ENCODE measurements at regions not wholly inside any gene's neighbourhood (a gene's known extent, or its start where the extent isn't known, plus 50 kb on each side); places are given as distances from the start of the nearest gene placed in this dataset.
A peak's percentile ranks its signal among the peaks of the same experiment; 100 is the strongest.

GRCh38 chr3:188940573-188940932 lies 231.2 kb upstream of the TPRG1 start:
- DNase-seq = no peak

- DNase-seq = no peak
These were observed 230.7 kb upstream of the TPRG1 start for GRCh38 chr3:188941103-188941502.

GRCh38 chr3:188942191-188942590 lies 229.6 kb upstream of the TPRG1 start:
- DNase-seq = no peak

- no peak for DNase-seq
These were observed 228.2 kb upstream of the TPRG1 start for GRCh38 chr3:188943591-188943990.

GRCh38 chr3:188944108-188944507 lies 227.7 kb upstream of the TPRG1 start:
- DNase-seq = no peak

- DNase-seq = no peak
These were observed 225.2 kb upstream of the TPRG1 start for GRCh38 chr3:188946351-188947240.

GRCh38 chr3:188947401-188948280 lies 224.1 kb upstream of the TPRG1 start:
- peak; percentile 85 for DNase-seq

- no peak for DNase-seq
These were observed 223.3 kb upstream of the TPRG1 start for GRCh38 chr3:188948281-188948996.

- no peak for DNase-seq
These were observed 222.8 kb upstream of the TPRG1 start for GRCh38 chr3:188948997-188949389.

- no peak for DNase-seq
These were observed 222.3 kb upstream of the TPRG1 start for GRCh38 chr3:188949456-188949855.

GRCh38 chr3:188949996-188950395 lies 221.8 kb upstream of the TPRG1 start:
- DNase-seq = no peak

GRCh38 chr3:188950832-188951489 lies 220.8 kb upstream of the TPRG1 start:
- no peak for DNase-seq

GRCh38 chr3:188951734-188952133 lies 220.0 kb upstream of the TPRG1 start:
- no peak for DNase-seq

- DNase-seq = peak; percentile 48
These were observed 217.1 kb upstream of the TPRG1 start for GRCh38 chr3:188954590-188955208.

GRCh38 chr3:188955919-188956318 lies 215.9 kb upstream of the TPRG1 start:
- DNase-seq = no peak

GRCh38 chr3:188956839-188957489 lies 214.8 kb upstream of the TPRG1 start:
- DNase-seq = no peak

GRCh38 chr3:188959013-188959412 lies 212.8 kb upstream of the TPRG1 start:
- no peak for DNase-seq

GRCh38 chr3:188962253-188963247 lies 209.2 kb upstream of the TPRG1 start:
- no peak for DNase-seq

GRCh38 chr3:188964957-188965356 lies 206.8 kb upstream of the TPRG1 start:
- no peak for DNase-seq

GRCh38 chr3:188972310-188972709 lies 199.5 kb upstream of the TPRG1 start:
- DNase-seq = no peak

Measured in NCI-H524 treated with DMSO at 0.1 percent for 48 hours (cell line).